ENCODE measurements at regions not wholly inside any gene's neighbourhood (a gene's known extent, or its start where the extent isn't known, plus 50 kb on each side); places are given as distances from the start of the nearest gene placed in this dataset.

DNA sequence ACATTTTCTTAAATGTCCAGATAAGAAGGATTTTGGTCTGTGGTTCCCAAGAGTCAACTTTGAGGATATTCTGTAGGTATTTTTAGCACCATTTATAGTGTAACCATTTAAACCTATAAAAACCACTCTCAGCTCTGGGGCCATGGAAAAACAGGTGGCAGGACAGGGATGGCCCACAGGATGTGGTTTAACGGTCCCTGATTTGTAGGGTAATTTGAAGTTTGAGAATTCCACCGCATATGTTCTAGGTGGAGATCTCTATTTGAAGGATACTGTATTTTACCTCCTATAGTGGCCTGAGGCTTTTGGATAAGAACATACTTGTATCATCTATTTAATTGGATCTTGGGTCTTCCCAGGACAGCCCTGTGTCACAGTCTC lies 62.4 kb upstream of the IGLL5 start:
- H3K27me3 ChIP-seq: peaks cover 35% of the 10 kb centered on the region
- H3K9me3 ChIP-seq: peaks cover 0 to 8% (median 0%) of the 10 kb centered on the region in 3 donors
- WGBS, 2 donors (ENCODE audit: low coverage in 1 of 2): 83 to 87% methylated on average over 2 of the region's 2 CpGs
- H3K36me3 ChIP-seq: no peaks in the 10 kb centered on the region
- TF ChIP-seq POLR2A (IDR thresholded peaks at IDR 0.05) (no peak), POLR2AphosphoS5 (IDR thresholded peaks at IDR 0.05) (no peak)
- no peak overlapping the region for H3K4me3 ChIP-seq
- no peak overlapping the region for H3K27ac ChIP-seq
- no peaks in the 10 kb centered on the region for H3K4me1 ChIP-seq
- ATAC-seq: no peak

DNA sequence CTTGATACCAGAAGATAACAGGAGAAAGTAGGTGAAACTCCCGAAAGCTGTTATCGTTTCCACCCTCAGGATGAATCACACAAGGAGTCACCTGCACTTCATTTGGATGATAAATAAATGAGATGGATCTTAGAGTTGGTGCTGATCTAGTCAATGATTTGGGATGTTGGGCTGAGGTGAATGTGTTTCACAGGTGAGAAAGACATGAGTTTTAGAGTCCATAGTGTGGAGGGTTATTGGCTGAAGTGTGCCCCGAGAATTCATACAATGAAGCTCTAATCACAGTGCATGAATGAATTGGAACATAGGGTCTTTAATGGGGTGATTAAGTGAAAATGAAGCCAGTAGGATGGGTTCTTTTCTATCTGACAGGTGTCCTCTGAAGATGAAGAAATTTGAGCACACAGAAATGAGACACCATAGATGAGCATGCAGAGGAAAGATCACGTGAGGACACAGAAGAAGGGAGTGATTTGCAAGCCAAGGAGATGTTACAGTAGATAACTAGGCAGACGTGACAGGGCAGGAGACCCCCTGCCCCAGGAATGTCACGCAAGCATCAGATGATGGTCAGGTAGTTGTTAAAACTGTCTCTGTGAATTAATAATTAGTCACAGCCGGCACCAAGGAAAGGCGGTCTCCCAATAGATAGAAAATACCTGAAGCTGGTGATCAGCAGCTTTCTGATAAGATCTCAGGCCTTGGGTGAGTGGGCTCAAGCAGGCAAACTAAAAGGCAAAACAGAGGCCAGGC lies 60.3 kb upstream of the IGLL5 start:
- peaks cover 27% of the 10 kb centered on the region for H3K27me3 ChIP-seq
- H3K9me3 ChIP-seq: peaks cover 0 to 21% (median 0%) of the 10 kb centered on the region in 3 donors
- no peaks in the 10 kb centered on the region for H3K4me1 ChIP-seq
- H3K4me3 ChIP-seq: no peak overlapping the region
- no peak for ATAC-seq
- H3K27ac ChIP-seq: no peak overlapping the region
- 78 to 86% methylated on average over 4 to 8 of the region's 8 CpGs for WGBS, 2 donors (ENCODE audit: low coverage in 1 of 2)
- TF ChIP-seq, protein P1, sequence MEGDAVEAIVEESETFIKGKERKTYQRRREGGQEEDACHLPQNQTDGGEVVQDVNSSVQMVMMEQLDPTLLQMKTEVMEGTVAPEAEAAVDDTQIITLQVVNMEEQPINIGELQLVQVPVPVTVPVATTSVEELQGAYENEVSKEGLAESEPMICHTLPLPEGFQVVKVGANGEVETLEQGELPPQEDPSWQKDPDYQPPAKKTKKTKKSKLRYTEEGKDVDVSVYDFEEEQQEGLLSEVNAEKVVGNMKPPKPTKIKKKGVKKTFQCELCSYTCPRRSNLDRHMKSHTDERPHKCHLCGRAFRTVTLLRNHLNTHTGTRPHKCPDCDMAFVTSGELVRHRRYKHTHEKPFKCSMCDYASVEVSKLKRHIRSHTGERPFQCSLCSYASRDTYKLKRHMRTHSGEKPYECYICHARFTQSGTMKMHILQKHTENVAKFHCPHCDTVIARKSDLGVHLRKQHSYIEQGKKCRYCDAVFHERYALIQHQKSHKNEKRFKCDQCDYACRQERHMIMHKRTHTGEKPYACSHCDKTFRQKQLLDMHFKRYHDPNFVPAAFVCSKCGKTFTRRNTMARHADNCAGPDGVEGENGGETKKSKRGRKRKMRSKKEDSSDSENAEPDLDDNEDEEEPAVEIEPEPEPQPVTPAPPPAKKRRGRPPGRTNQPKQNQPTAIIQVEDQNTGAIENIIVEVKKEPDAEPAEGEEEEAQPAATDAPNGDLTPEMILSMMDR (IDR thresholded peaks at IDR 0.05): no peak
- TF ChIP-seq EP300 (IDR thresholded peaks at IDR 0.05) (no peak), POLR2A (IDR thresholded peaks at IDR 0.05) (no peak), POLR2AphosphoS5 (IDR thresholded peaks at IDR 0.05) (no peak)
- no peaks in the 10 kb centered on the region for H3K36me3 ChIP-seq

DNA sequence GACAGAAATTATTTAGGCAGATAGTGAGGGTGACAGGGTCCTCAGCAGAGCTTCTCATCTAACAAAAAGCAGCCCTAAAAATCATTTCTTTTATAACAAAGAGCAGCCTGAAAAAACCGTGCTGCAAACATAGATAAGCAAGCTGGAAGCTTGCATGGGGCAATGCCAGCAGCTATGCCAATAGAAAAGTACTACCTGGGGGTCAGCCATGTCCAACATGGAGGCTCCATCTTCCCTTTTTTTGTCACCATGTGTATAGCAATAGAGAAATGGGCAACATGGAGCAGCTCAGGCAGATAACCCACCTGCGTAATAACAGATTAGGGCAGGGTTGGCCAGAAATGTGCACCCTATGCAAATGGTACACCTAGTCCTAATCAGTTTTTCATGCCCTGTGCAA lies 57.4 kb upstream of the IGLL5 start:
- H3K27ac ChIP-seq: no peak overlapping the region
- WGBS, 2 donors (ENCODE audit: low coverage in 1 of 2): 80% methylated on average over 2 of the region's 2 CpGs; no CpG with 5 or more reads in 1 of the 2 donors
- peaks cover 0 to 14% (median 0%) of the 10 kb centered on the region in 3 donors for H3K9me3 ChIP-seq
- no peaks in the 10 kb centered on the region for H3K36me3 ChIP-seq
- no peak for ATAC-seq
- H3K4me1 ChIP-seq: no peaks in the 10 kb centered on the region
- H3K27me3 ChIP-seq: peaks cover 27% of the 10 kb centered on the region
- no peak overlapping the region for H3K4me3 ChIP-seq
- TF ChIP-seq, protein P1 (IDR thresholded peaks at IDR 0.05): no peak
- no peak for TF ChIP-seq EP300 (IDR thresholded peaks at IDR 0.05)
- no peak for TF ChIP-seq POLR2AphosphoS5 (IDR thresholded peaks at IDR 0.05)

DNA sequence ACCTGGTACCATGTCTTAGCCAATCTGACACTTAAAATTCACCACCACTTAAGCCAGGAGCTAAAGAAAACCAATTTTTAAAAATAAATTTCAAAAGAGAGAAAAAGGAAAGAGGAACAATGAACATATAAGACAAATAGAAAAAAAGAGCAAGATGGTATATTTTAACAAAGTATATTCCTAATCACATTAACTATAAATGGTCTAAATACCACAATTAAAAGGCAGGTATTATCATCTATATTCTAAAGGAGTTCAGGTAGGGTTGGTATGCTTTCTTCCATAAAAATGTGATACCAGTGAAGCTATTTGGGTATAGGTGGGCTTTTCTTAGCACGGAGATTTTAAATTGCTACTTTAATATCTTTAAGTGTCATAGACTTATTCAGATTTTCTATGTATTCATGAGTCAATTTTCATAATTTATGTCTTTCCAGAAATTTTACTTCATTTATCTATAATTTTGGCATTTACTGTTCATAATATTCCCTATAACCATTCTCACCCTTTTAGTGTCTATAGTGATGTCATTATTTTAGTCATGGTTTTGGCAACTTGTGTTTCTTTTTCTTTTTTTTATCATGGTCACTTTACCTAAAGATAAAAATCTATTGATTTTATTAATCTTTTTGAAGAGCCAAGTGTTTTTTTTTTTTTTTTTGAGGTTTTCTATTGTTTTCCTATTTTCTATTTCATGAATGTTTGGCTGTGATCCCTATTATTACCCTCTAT lies 56.5 kb upstream of the IGLL5 start:
- Histone ChIP-seq H3K9me3 (peaks cover 0 to 14% (median 0%) of the 10 kb centered on the region in 3 donors), H3K36me3 (no peaks in the 10 kb centered on the region), H3K4me3 (no peak overlapping the region), H3K4me1 (no peaks in the 10 kb centered on the region), H3K27me3 (peaks cover 34% of the 10 kb centered on the region), H3K27ac (no peak overlapping the region)
- TF ChIP-seq POLR2A (IDR thresholded peaks at IDR 0.05) (no peak), EP300 (IDR thresholded peaks at IDR 0.05) (no peak), POLR2AphosphoS5 (IDR thresholded peaks at IDR 0.05) (no peak)
- TF ChIP-seq, protein P1 (IDR thresholded peaks at IDR 0.05): no peak
- WGBS, 2 donors (ENCODE audit: low coverage in 1 of 2): 70 to 90% methylated on average over 1 of the region's 1 CpG
- no peak for ATAC-seq

GRCh38 chr22:22833059-22833458 lies 54.6 kb upstream of the IGLL5 start:
- ATAC-seq: no peak
- Histone ChIP-seq H3K4me3 (no peak overlapping the region), H3K4me1 (no peaks in the 10 kb centered on the region), H3K27me3 (peaks cover 40% of the 10 kb centered on the region), H3K9me3 (peaks cover 0 to 14% (median 0%) of the 10 kb centered on the region in 3 donors), H3K27ac (no peak overlapping the region), H3K36me3 (no peaks in the 10 kb centered on the region)
- WGBS, 2 donors (ENCODE audit: low coverage in 1 of 2): 77 to 79% methylated on average over 3 of the region's 3 CpGs
- no peak for TF ChIP-seq POLR2AphosphoS5 (IDR thresholded peaks at IDR 0.05)
- no peak for TF ChIP-seq EP300 (IDR thresholded peaks at IDR 0.05)
- TF ChIP-seq, protein P1 (IDR thresholded peaks at IDR 0.05): no peak
- TF ChIP-seq POLR2A (IDR thresholded peaks at IDR 0.05): no peak

Data from gastroesophageal sphincter (tissue), 4 donors.